Calu3 (cell line): ENCODE measurements at regions not wholly inside any gene's neighbourhood (a gene's known extent, or its start where the extent isn't known, plus 50 kb on each side); places are given as distances from the start of the nearest gene placed in this dataset.

Experiments
- BruUV-seq: library from RNA; stranded (reverse); fragments of 400-500 nt; replicated peaks from 2 replicates; lab custom pipeline; 2021; lab: Mats Ljungman, UMichigan
- CTCF ChIA-PET: fragments of 300-600 bp; sonication (Branson Sonifier 250); formaldehyde crosslinking; loops from one replicate; lab custom pipeline; 2022; ENCODE audit warnings: antibody characterized with exemption; lab: Charles Lee
- DNase-seq: peaks from one replicate; pipeline ENCODE4 v3.0.0; 2022
- H3K27ac Mint-ChIP-seq: one replicate; pipeline ENCODE4 v1.8.0; 2022; ENCODE audit warnings: mixed read lengths; ENCODE audit not compliant: unreplicated experiment
- H3K27me3 Mint-ChIP-seq: one replicate; pipeline ENCODE4 v1.8.0; 2022; ENCODE audit warnings: mixed read lengths; ENCODE audit not compliant: unreplicated experiment
- H3K36me3 Mint-ChIP-seq: one replicate; pipeline ENCODE4 v1.8.0; 2022; ENCODE audit warnings: mild to moderate bottlenecking, moderate library complexity, mixed read lengths; ENCODE audit not compliant: insufficient read depth, unreplicated experiment
- H3K4me1 Mint-ChIP-seq: one replicate; pipeline ENCODE4 v1.8.0; 2022; ENCODE audit warnings: mild to moderate bottlenecking, low read depth, mixed read lengths; ENCODE audit not compliant: unreplicated experiment
- H3K4me3 Mint-ChIP-seq: one replicate; pipeline ENCODE4 v1.8.0; 2022; ENCODE audit warnings: mild to moderate bottlenecking, low read depth, moderate library complexity, mixed read lengths; ENCODE audit not compliant: unreplicated experiment
- H3K9me3 Mint-ChIP-seq: one replicate; pipeline ENCODE4 v1.8.0; 2022; ENCODE audit warnings: low read depth, mixed read lengths; ENCODE audit not compliant: unreplicated experiment
- intact Hi-C: fragments of 100-400 bp; cut with micrococcal nuclease; formaldehyde crosslinking; loops from one replicate; pipeline ENCODE4 v1.10.0; 2022; ENCODE audit not compliant: unreplicated experiment
- TF ChIP-seq, protein P1 (sequence below): fragments of 200-600 bp; IDR thresholded peaks from one replicate; pipeline ENCODE4 v1.8.0; 2022; ENCODE audit warnings: antibody characterized with exemption; ENCODE audit not compliant: unreplicated experiment

DNA sequence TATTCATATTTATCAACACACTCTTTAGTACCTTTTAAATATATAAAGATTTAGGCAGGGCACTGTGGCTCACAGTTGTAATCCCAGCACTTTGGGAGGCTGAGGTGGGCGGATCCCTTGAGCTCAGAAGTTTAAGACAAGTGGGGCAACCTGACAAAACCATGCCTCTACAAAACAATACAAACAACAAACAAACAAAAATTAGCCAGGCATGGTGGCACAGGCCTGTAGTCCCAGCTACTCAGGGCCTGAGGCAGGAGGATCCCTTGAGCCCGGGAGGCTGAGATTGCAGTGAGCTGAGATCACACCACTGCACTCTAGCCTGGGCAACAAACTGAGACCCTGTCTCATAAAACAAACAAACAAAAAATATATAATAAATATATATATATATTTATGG is 1748.3 kb upstream of the PCDH20 start:
- Mint-ChIP-seq H3K4me1 (no peaks in the 10 kb centered on the region), H3K27ac (no peak overlapping the region), H3K9me3 (peaks cover 4% of the 10 kb centered on the region), H3K4me3 (no peak overlapping the region), H3K36me3 (no peaks in the 10 kb centered on the region), H3K27me3 (no peaks in the 10 kb centered on the region)
- CTCF ChIA-PET = no interaction called here
- intact Hi-C loops = no loop called here
- DNase-seq = no peak
- BruUV-seq = no TSS peak
- TF ChIP-seq, protein P1, sequence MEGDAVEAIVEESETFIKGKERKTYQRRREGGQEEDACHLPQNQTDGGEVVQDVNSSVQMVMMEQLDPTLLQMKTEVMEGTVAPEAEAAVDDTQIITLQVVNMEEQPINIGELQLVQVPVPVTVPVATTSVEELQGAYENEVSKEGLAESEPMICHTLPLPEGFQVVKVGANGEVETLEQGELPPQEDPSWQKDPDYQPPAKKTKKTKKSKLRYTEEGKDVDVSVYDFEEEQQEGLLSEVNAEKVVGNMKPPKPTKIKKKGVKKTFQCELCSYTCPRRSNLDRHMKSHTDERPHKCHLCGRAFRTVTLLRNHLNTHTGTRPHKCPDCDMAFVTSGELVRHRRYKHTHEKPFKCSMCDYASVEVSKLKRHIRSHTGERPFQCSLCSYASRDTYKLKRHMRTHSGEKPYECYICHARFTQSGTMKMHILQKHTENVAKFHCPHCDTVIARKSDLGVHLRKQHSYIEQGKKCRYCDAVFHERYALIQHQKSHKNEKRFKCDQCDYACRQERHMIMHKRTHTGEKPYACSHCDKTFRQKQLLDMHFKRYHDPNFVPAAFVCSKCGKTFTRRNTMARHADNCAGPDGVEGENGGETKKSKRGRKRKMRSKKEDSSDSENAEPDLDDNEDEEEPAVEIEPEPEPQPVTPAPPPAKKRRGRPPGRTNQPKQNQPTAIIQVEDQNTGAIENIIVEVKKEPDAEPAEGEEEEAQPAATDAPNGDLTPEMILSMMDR = no peak

DNA sequence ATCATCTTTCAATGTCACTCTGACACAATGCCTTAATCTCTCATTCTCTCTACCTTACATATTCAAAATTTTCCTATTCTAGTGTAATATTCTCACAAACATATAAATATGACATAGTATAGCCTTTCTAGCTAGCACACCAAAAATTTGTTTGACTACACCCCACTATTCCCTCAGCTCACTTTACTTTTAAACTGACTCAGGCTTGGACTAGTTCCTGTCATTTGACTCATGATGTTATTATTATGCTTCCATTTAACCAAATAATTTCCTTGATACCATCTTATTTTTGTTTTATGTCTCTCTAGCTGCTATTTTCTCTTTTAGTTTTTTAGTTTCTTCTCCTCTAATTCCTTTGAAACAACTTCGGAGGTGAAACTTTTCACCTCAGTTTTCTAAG is 1745.6 kb upstream of the PCDH20 start:
- DNase-seq = no peak

DNA sequence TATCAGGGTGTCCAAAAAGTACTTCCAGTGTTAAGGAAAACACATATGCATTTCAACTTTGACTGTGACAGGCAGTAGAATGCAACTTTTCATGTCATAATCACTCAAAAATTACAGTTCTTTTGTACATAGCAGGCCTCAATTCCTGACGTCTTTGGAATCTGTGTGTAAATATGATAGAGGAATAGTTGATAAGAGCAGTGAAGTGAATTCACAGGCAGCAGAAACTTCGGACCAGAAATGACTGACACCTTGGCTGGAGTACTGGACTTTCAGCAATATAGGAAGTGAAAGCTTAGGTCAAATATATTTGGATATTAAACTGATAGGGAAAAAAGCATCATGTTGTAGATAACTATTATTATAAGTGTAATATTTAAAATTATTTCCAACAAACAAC is 1741.2 kb upstream of the PCDH20 start:
- no peaks in the 10 kb centered on the region for H3K27me3 Mint-ChIP-seq
- TF ChIP-seq, protein P1 = no peak
- DNase-seq = no peak
- CTCF ChIA-PET = no interaction called here
- no peaks in the 10 kb centered on the region for H3K4me1 Mint-ChIP-seq
- no TSS peak for BruUV-seq
- no peaks in the 10 kb centered on the region for H3K36me3 Mint-ChIP-seq
- intact Hi-C loops = no loop called here
- H3K27ac Mint-ChIP-seq = no peak overlapping the region
- H3K9me3 Mint-ChIP-seq = peaks cover 5% of the 10 kb centered on the region
- H3K4me3 Mint-ChIP-seq = no peak overlapping the region

More for the DNA sequence above, 1745.6 kb upstream of the PCDH20 start:
- TF ChIP-seq, protein P1 = no peak
- Mint-ChIP-seq H3K27me3 (no peaks in the 10 kb centered on the region), H3K9me3 (peaks cover 7% of the 10 kb centered on the region), H3K4me1 (no peaks in the 10 kb centered on the region), H3K27ac (no peak overlapping the region), H3K4me3 (no peak overlapping the region), H3K36me3 (no peaks in the 10 kb centered on the region)
- intact Hi-C loops = no loop called here
- CTCF ChIA-PET = no interaction called here
- BruUV-seq = no TSS peak

DNA sequence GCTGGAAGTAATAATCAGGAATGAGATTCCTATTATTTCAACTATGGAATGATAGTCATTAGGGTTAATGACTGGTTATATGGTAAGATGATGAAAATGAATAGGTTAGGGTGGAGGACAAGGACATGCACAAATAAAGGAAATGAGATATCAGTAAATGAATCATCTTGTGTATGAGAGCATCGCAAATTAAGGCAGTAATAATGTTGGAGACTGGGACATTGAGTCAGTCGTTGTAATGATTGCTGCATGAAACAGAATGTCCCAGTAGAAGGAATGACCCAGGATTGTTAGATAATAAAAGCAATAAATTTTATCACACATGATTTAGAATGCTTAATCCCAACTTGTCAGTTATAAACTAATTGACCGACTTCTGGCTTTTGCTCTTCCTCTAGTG is 1733.7 kb upstream of the PCDH20 start:
- intact Hi-C loops = no loop called here
- Mint-ChIP-seq H3K9me3 (peaks cover 3% of the 10 kb centered on the region), H3K4me1 (no peaks in the 10 kb centered on the region), H3K36me3 (no peaks in the 10 kb centered on the region), H3K4me3 (no peak overlapping the region), H3K27me3 (no peaks in the 10 kb centered on the region), H3K27ac (no peak overlapping the region)
- no peak for DNase-seq
- BruUV-seq = no TSS peak
- TF ChIP-seq, protein P1 = no peak
- CTCF ChIA-PET = no interaction called here

DNA sequence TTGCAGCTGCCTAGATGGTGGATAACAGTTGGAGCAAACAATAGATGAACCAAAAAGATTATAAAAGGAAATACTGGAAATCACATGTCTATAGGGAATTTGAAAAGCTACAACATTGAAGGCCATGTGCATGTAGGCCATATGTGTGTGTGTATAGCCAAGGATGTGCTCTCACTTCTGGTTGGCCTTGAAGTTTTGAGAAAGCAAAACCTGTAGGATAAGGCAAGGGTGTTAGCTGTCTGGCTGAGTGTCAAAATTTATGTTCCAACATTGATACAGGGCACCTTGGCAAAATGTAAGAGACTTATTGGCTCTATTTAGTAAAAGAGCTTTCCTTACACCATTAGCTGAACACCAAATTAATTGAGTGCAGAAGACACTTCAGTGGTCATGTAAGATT is 1723.6 kb upstream of the PCDH20 start:
- no peaks in the 10 kb centered on the region for H3K9me3 Mint-ChIP-seq
- no peak for DNase-seq
- no peaks in the 10 kb centered on the region for H3K36me3 Mint-ChIP-seq
- H3K27ac Mint-ChIP-seq = no peak overlapping the region
- H3K27me3 Mint-ChIP-seq = no peaks in the 10 kb centered on the region
- BruUV-seq = no TSS peak
- no peak overlapping the region for H3K4me3 Mint-ChIP-seq
- intact Hi-C loops = no loop called here
- TF ChIP-seq, protein P1 = no peak
- CTCF ChIA-PET = no interaction called here
- no peaks in the 10 kb centered on the region for H3K4me1 Mint-ChIP-seq
